IMR-90 (cell line): ENCODE measurements at regions not wholly inside any gene's neighbourhood (a gene's known extent, or its start where the extent isn't known, plus 50 kb on each side); places are given as distances from the start of the nearest gene placed in this dataset.

Experiments
- ATAC-seq: fragments of 200-7000 bp; cut with Tn5 transposase; 2 replicates; pipeline ENCODE4 v1.9.1; 2020; ENCODE audit warnings: low read depth, mild to moderate bottlenecking, moderate library complexity
- BruUV-seq: library from RNA; stranded (reverse); fragments of 400-500 nt; replicated peaks from 2 replicates; lab custom pipeline; 2021; lab: Mats Ljungman, UMichigan
- CTCF ChIA-PET: fragments of 300-600 bp; formaldehyde crosslinking; extraction: SDS; loops from one replicate; lab custom pipeline; 2021; ENCODE audit warnings: antibody characterized with exemption; lab: Yijun Ruan, JAX
- POLR2A ChIA-PET: fragments of 300-600 bp; sonication (Branson Sonifier 250); formaldehyde crosslinking; loops from one replicate; lab custom pipeline; 2022; ENCODE audit warnings: antibody characterized with exemption; ENCODE audit not compliant: unreplicated experiment; lab: Charles Lee
- DNase-seq: peaks from one replicate; pipeline ENCODE4 v3.0.0; 2013
- H2AFZ ChIP-seq: replicated peaks from 2 replicates; pipeline ENCODE3; 2013; ENCODE audit warnings: low read length, mild to moderate bottlenecking; ENCODE audit not compliant: poor library complexity
- H2AK5ac ChIP-seq: 2 replicates; pipeline ENCODE4 v1.6.1; 2013; ENCODE audit warnings: low read depth, low read length, inconsistent platforms
- H2AK9ac ChIP-seq: replicated peaks from 2 replicates; pipeline ENCODE3; 2013; ENCODE audit warnings: mild to moderate bottlenecking, low read depth, low read length, moderate library complexity; ENCODE audit not compliant: poor library complexity
- H2BK120ac ChIP-seq: 2 replicates; pipeline ENCODE4 v1.6.1; 2013; ENCODE audit warnings: low read depth, low read length, inconsistent platforms
- H2BK15ac ChIP-seq: 3 replicates; pipeline ENCODE4 v1.6.1; 2013; ENCODE audit warnings: low read depth, low read length, inconsistent platforms
- H2BK20ac ChIP-seq: 2 replicates; pipeline ENCODE4 v1.6.1; 2013; ENCODE audit warnings: low read depth, mild to moderate bottlenecking, inconsistent platforms, low read length, moderate library complexity
- H2BK5ac ChIP-seq: 2 replicates; pipeline ENCODE4 v1.6.1; 2013; ENCODE audit warnings: mild to moderate bottlenecking, low read depth, low read length, inconsistent platforms; ENCODE audit not compliant: poor library complexity, severe bottlenecking
- H3K14ac ChIP-seq: replicated peaks from 2 replicates; pipeline ENCODE4 v1.6.1; 2013; ENCODE audit warnings: low read depth, low read length, inconsistent platforms
- H3K18ac ChIP-seq: 2 replicates; pipeline ENCODE4 v1.6.1; 2013; ENCODE audit warnings: low read depth, low read length, control low read depth
- H3K23ac ChIP-seq: 2 replicates; pipeline ENCODE4 v1.6.1; 2013; ENCODE audit warnings: low read depth, low read length, inconsistent platforms
- H3K27ac ChIP-seq: 2 replicates; pipeline ENCODE4 v1.5.1; 2013; ENCODE audit warnings: mild to moderate bottlenecking, control low read depth, low read length; ENCODE audit not compliant: insufficient read depth
- H3K27me3 ChIP-seq: 2 replicates; pipeline ENCODE4 v1.6.1; 2013; ENCODE audit warnings: low read length; ENCODE audit not compliant: control insufficient read depth, insufficient read depth
- H3K36me3 ChIP-seq: 2 replicates; pipeline ENCODE4 v1.6.1; 2013; ENCODE audit warnings: low read length, mixed read lengths; ENCODE audit not compliant: control insufficient read depth, insufficient read depth
- H3K4ac ChIP-seq: 2 replicates; pipeline ENCODE4 v1.6.1; 2013; ENCODE audit warnings: low read depth, low read length, inconsistent platforms
- H3K4me1 ChIP-seq: 2 replicates; pipeline ENCODE4 v1.6.1; 2013; ENCODE audit warnings: low read length, mixed read lengths; ENCODE audit not compliant: control insufficient read depth, insufficient read depth
- H3K4me2 ChIP-seq: 2 replicates; pipeline ENCODE4 v1.6.1; 2013; ENCODE audit warnings: low read depth, mild to moderate bottlenecking, control low read depth, low read length, moderate library complexity
- H3K4me3 ChIP-seq: 2 replicates; pipeline ENCODE4 v1.5.1; 2013; ENCODE audit warnings: low read depth, mild to moderate bottlenecking, control low read depth, low read length, moderate library complexity; ENCODE audit not compliant: insufficient read depth
- H3K56ac ChIP-seq: 2 replicates; pipeline ENCODE4 v1.6.1; 2013; ENCODE audit warnings: low read length, inconsistent platforms; ENCODE audit not compliant: insufficient read depth; ENCODE audit errors: extremely low read depth
- H3K79me1 ChIP-seq, 2 experiments: 2 replicates each; pipeline ENCODE4 v1.6.1; 2013; ENCODE audit warnings: low read length in 2 of 2, inconsistent platforms in 1 of 2, low read depth in 1 of 2
- H3K9ac ChIP-seq: 2 replicates; pipeline ENCODE4 v1.6.1; 2013; ENCODE audit warnings: low read depth, low read length, control low read depth
- H3K9me1 ChIP-seq: 2 replicates; pipeline ENCODE4 v1.6.1; 2013; ENCODE audit warnings: low read length, inconsistent platforms; ENCODE audit not compliant: insufficient read depth
- H3K9me3 ChIP-seq: 2 replicates; pipeline ENCODE4 v1.6.1; 2013; ENCODE audit warnings: low read length; ENCODE audit not compliant: control insufficient read depth, insufficient read depth
- H4K20me1 ChIP-seq: 2 replicates; pipeline ENCODE4 v1.6.1; 2013; ENCODE audit warnings: low read length, inconsistent platforms; ENCODE audit not compliant: insufficient read depth
- H4K5ac ChIP-seq: 2 replicates; pipeline ENCODE4 v1.6.1; 2013; ENCODE audit warnings: mild to moderate bottlenecking, low read depth, low read length, control low read depth
- H4K8ac ChIP-seq, 2 experiments: 2 replicates each; pipeline ENCODE4 v1.6.1; 2013; ENCODE audit warnings: low read depth in 2 of 2, low read length in 2 of 2, control low read depth in 1 of 2, inconsistent platforms in 1 of 2
- H4K91ac ChIP-seq: 2 replicates; pipeline ENCODE4 v1.6.1; 2013; ENCODE audit warnings: low read depth, low read length, inconsistent platforms; ENCODE audit not compliant: insufficient read depth
- CTCF ChIP-seq: conservative IDR thresholded peaks from 2 replicates; pipeline ENCODE4 v1.5.1; 2012; ENCODE audit warnings: mild to moderate bottlenecking, low read depth, low read length, improper control_type of control experiment
- MAZ ChIP-seq: IDR thresholded peaks from 2 replicates; pipeline ENCODE4 v1.6.1; 2012; ENCODE audit warnings: low read depth, mild to moderate bottlenecking, low read length, improper control_type of control experiment, moderate library complexity, borderline replicate concordance
- MXI1 ChIP-seq: IDR thresholded peaks from 2 replicates; pipeline ENCODE4 v1.6.1; 2012; ENCODE audit warnings: low read depth, mild to moderate bottlenecking, low read length, moderate library complexity, borderline replicate concordance
- RCOR1 ChIP-seq: IDR thresholded peaks from 2 replicates; pipeline ENCODE4 v1.6.1; 2012; ENCODE audit warnings: mild to moderate bottlenecking, low read length, improper control_type of control experiment; ENCODE audit not compliant: insufficient replicate concordance
- WGBS, 2 experiments: methylation state at CpG; one replicate each; pipeline versions ENCODE4 v1.1.5 to v1.1.7; 2013; ENCODE audit warnings: missing lambda C conversion rate in 2 of 2; ENCODE audit not compliant: insufficient read length in 1 of 2; ENCODE audit errors: extremely low coverage in 2 of 2; 5-methylcytosine and 5-hydroxymethylcytosine counted together
- dilution Hi-C: fragments of 300-500 bp; cut with HindIII; formaldehyde crosslinking; loops from one replicate; pipeline ENCODE4 v1.14.3; 2018; ENCODE audit warnings: low sequenced_read_pairs; ENCODE audit not compliant: unreplicated experiment
- in situ Hi-C: fragments of 300-500 bp; cut with MboI; formaldehyde crosslinking; loops from 3 replicates; pipeline ENCODE4 v1.14.3; 2019; ENCODE audit warnings: low sequenced_read_pairs, inconsistent platforms, mixed read lengths
- intact Hi-C: fragments of 100-400 bp; cut with micrococcal nuclease; formaldehyde crosslinking; loops from 2 replicates; pipeline ENCODE4 v1.10.0; 2022

GRCh38 chr4:82108506-82108905 lies 265.3 kb downstream of the HNRNPD start:
- Histone ChIP-seq H3K9ac (no peak overlapping the region), H3K79me1 (no peaks in the 10 kb centered on the region), H4K20me1 (no peaks in the 10 kb centered on the region), H2BK120ac (no peak overlapping the region), H3K27me3 (no peaks in the 10 kb centered on the region), H2BK5ac (no peak overlapping the region), H3K4me1 (no peaks in the 10 kb centered on the region), H2AK9ac (no peak overlapping the region), H3K4me3 (no peak overlapping the region), H2BK20ac (no peak overlapping the region), H4K91ac (no peak overlapping the region), H4K5ac (no peak overlapping the region), H3K14ac (no peak overlapping the region), H3K36me3 (no peaks in the 10 kb centered on the region), H4K8ac (no peak overlapping the region), H3K27ac (no peak overlapping the region), H2AK5ac (no peak overlapping the region), H2BK15ac (no peak overlapping the region), H3K23ac (no peak overlapping the region), H3K9me3 (no peaks in the 10 kb centered on the region), H3K4ac (no peak overlapping the region), H2AFZ (no peak overlapping the region), H3K4me2 (no peak overlapping the region), H3K9me1 (no peaks in the 10 kb centered on the region), H3K56ac (no peak overlapping the region), H3K18ac (no peak overlapping the region)
- intact Hi-C loops (no loop called here), in situ Hi-C loops (no loop called here), dilution Hi-C loops (no loop called here)
- POLR2A ChIA-PET: no interaction called here
- no TSS peak for BruUV-seq
- no CpG with 5 or more reads among the region's 2 CpGs for WGBS, 2 experiments
- CTCF ChIA-PET: no interaction called here
- TF ChIP-seq MXI1: no peak
- no peak for TF ChIP-seq CTCF
- no peak for TF ChIP-seq MAZ
- TF ChIP-seq RCOR1: no peak
- DNase-seq (no peak), ATAC-seq (no peak)
